A673 (cell line): ENCODE measurements at regions not wholly inside any gene's neighbourhood (a gene's known extent, or its start where the extent isn't known, plus 50 kb on each side); places are given as distances from the start of the nearest gene placed in this dataset.

ENCODE experiments used
- BruUV-seq: library from RNA; stranded (reverse); fragments of 400-500 nt; replicated peaks from 2 replicates; lab custom pipeline; 2021; lab: Mats Ljungman, UMichigan
- CTCF ChIA-PET: fragments of 300-600 bp; sonication (Branson Sonifier 250); formaldehyde crosslinking; loops from one replicate; lab custom pipeline; 2022; ENCODE audit warnings: antibody characterized with exemption; lab: Charles Lee
- POLR2A ChIA-PET: fragments of 300-600 bp; sonication (Branson Sonifier 250); formaldehyde crosslinking; loops from one replicate; lab custom pipeline; 2022; ENCODE audit warnings: antibody characterized with exemption; ENCODE audit not compliant: low non-redundant PET; lab: Charles Lee
- DNase-seq: peaks from one replicate; pipeline ENCODE4 v3.0.0-alpha.2; 2015; ENCODE audit warnings: low spot score
- H3K27ac ChIP-seq: fragments of 200-600 bp; sonication (generic); 2 replicates; pipeline ENCODE4 v1.5.1; 2016; ENCODE audit warnings: mixed run types, low read depth, mild to moderate bottlenecking, mixed read lengths, antibody characterized with exemption, low read length; ENCODE audit not compliant: poor library complexity, severe bottlenecking
- H3K27me3 ChIP-seq: fragments of 200-600 bp; sonication (generic); replicated peaks from 2 replicates; pipeline ENCODE4 v1.6.1; 2017; ENCODE audit warnings: mixed run types, low read depth, mild to moderate bottlenecking, mixed read lengths, antibody characterized with exemption, low read length; ENCODE audit not compliant: insufficient read depth, poor library complexity
- H3K36me3 ChIP-seq: fragments of 200-600 bp; sonication (generic); 2 replicates; pipeline ENCODE4 v1.6.1; 2016; ENCODE audit warnings: mixed run types, mild to moderate bottlenecking, mixed read lengths, antibody characterized with exemption, low read length; ENCODE audit not compliant: insufficient read depth, poor library complexity, severe bottlenecking
- H3K4me1 ChIP-seq: fragments of 200-600 bp; sonication (generic); 2 replicates; pipeline ENCODE4 v1.6.1; 2017; ENCODE audit warnings: mixed run types, mild to moderate bottlenecking, mixed read lengths, antibody characterized with exemption, low read length; ENCODE audit not compliant: insufficient read depth, poor library complexity, severe bottlenecking
- H3K4me3 ChIP-seq: fragments of 200-600 bp; sonication (generic); 2 replicates; pipeline ENCODE4 v1.5.1; 2016; ENCODE audit warnings: low read depth, mixed run types, mild to moderate bottlenecking, mixed read lengths, low read length; ENCODE audit not compliant: poor library complexity, severe bottlenecking
- H3K9me3 ChIP-seq: fragments of 200-600 bp; sonication (generic); 2 replicates; pipeline ENCODE4 v1.6.1; 2016; ENCODE audit warnings: mixed run types, low read depth, mild to moderate bottlenecking, mixed read lengths, antibody characterized with exemption, low read length; ENCODE audit not compliant: poor library complexity, severe bottlenecking
- EZH2 ChIP-seq: fragments of 200-600 bp; sonication (generic); IDR thresholded peaks from 2 replicates; pipeline ENCODE4 v1.6.1; 2017; ENCODE audit warnings: borderline replicate concordance, low read depth, mild to moderate bottlenecking, mixed read lengths, antibody characterized with exemption, low read length; ENCODE audit not compliant: poor library complexity, severe bottlenecking
- intact Hi-C: fragments of 100-400 bp; cut with micrococcal nuclease; formaldehyde crosslinking; loops from one replicate; pipeline ENCODE4 v1.10.0; 2022; ENCODE audit not compliant: unreplicated experiment
- TF ChIP-seq, protein P1 (sequence below): fragments of 300-800, 200-600 bp; sonication (generic); conservative IDR thresholded peaks from 2 replicates; pipeline ENCODE4 v1.5.1; 2017; ENCODE audit warnings: low read depth, mild to moderate bottlenecking, antibody characterized with exemption, low read length, moderate library complexity, mixed read lengths

DNA sequence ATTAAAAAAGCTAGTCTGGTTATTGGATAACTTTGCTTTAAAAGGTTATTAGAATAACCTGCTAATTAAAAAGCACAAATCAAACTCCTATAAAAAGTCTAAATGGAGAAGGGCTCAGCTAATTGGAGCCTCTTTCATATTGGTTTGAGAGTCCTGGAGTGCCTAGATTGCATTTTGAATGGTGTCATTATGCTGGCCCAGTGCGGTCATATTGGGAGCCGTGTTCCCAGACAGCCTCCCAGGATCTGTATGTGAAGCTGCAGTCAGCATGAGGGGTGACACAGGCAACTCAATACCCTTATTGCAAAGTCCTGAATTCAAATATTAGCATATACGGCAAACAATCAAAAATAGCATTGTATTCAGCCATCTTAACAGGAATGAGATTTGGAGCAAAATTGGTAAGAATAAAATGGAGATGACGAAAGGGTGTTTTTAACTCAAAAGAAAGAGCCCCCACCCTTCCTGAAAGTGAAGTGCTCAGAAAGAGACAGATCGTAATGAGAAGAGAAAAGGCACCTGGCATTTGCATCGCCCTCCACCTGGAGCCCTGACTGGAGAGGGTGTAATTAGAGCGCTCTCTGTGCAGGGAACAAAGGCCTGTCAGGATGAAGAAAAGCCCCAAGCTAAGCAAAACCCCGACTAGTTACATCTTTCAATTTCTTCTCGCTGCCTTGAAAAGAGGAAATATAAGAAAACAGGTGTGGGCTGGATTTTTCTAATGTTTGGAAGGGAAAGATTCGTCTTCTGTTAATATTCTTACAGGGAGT is 621.0 kb upstream of the ADAMTS16 start:
- BruUV-seq: no TSS peak
- POLR2A ChIA-PET: no interaction called here
- Histone ChIP-seq H3K9me3 (peaks cover 23% of the 10 kb centered on the region), H3K4me1 (no peaks in the 10 kb centered on the region), H3K27me3 (no peaks in the 10 kb centered on the region), H3K4me3 (no peak overlapping the region), H3K36me3 (no peaks in the 10 kb centered on the region), H3K27ac (no peak overlapping the region)
- intact Hi-C loops: no loop called here
- TF ChIP-seq, protein P1, sequence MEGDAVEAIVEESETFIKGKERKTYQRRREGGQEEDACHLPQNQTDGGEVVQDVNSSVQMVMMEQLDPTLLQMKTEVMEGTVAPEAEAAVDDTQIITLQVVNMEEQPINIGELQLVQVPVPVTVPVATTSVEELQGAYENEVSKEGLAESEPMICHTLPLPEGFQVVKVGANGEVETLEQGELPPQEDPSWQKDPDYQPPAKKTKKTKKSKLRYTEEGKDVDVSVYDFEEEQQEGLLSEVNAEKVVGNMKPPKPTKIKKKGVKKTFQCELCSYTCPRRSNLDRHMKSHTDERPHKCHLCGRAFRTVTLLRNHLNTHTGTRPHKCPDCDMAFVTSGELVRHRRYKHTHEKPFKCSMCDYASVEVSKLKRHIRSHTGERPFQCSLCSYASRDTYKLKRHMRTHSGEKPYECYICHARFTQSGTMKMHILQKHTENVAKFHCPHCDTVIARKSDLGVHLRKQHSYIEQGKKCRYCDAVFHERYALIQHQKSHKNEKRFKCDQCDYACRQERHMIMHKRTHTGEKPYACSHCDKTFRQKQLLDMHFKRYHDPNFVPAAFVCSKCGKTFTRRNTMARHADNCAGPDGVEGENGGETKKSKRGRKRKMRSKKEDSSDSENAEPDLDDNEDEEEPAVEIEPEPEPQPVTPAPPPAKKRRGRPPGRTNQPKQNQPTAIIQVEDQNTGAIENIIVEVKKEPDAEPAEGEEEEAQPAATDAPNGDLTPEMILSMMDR: no peak
- no peak for TF ChIP-seq EZH2
- no peak for DNase-seq
- CTCF ChIA-PET: no interaction called here

DNA sequence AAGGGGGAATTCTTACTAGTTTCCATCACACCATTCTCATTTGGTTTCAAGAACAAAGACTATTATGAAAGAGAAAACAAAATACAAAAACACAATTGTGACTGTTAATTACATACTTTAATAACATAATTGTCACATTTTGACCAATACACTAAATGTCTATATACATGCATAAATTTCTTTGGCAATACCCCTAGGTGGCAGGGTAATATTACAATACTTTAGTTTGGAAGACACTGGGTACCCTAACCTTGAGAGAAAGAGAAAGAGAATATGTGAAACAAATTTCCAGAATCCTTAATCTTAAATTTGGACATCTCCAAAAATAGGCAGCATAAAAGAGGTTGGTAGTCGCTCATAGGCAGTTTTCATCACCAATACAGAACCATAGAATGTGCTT is 619.6 kb upstream of the ADAMTS16 start:
- ChIA-PET CTCF (no interaction called here), POLR2A (no interaction called here)
- no TSS peak for BruUV-seq
- TF ChIP-seq, protein P1: no peak
- TF ChIP-seq EZH2: no peak
- no peaks in the 10 kb centered on the region for H3K27me3 ChIP-seq
- H3K9me3 ChIP-seq: peaks cover 19% of the 10 kb centered on the region
- no peaks in the 10 kb centered on the region for H3K4me1 ChIP-seq
- no peaks in the 10 kb centered on the region for H3K36me3 ChIP-seq
- no peak overlapping the region for H3K4me3 ChIP-seq
- no peak overlapping the region for H3K27ac ChIP-seq
- intact Hi-C loops: no loop called here
- DNase-seq: no peak

DNA sequence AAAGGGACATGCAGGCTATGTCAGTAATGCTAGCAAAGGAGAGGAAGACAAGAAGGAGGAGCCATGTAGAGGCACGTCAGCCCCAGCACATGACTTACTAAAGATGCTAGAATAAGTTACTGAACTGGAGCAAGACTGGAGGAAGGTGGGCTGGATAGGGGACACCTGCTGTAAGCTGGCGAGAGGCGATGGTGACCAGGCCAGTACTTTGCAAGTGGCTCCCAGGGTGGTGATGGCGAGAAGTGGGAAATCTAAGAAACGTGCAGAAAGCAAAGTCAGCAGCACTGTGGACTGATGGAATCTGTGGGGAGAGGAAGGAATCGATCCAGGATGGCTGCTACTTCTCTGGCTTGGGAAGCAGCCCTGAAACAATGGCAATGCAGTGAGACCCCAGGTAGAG is 617.1 kb upstream of the ADAMTS16 start:
- Histone ChIP-seq H3K4me3 (no peak overlapping the region), H3K27ac (no peak overlapping the region), H3K36me3 (no peaks in the 10 kb centered on the region), H3K27me3 (no peaks in the 10 kb centered on the region), H3K4me1 (no peaks in the 10 kb centered on the region), H3K9me3 (peaks cover 14% of the 10 kb centered on the region)
- ChIA-PET CTCF (no interaction called here), POLR2A (no interaction called here)
- BruUV-seq: no TSS peak
- TF ChIP-seq, protein P1: no peak
- TF ChIP-seq EZH2: no peak
- intact Hi-C loops: no loop called here
- no peak for DNase-seq
